GM23338 (cell line): ENCODE measurements at regions not wholly inside any gene's neighbourhood (a gene's known extent, or its start where the extent isn't known, plus 50 kb on each side); places are given as distances from the start of the nearest gene placed in this dataset.
"Not testable (repeated sequence)": the region's sequence is repeated elsewhere in the genome, so short reads cannot be mapped to it uniquely, and the experiment has no call there.

Experiments used
- ATAC-seq: fragments of 200-7000 bp; cut with Tn5 transposase; 3 replicates; pipeline ENCODE4 v1.9.1; 2020
- DNase-seq: peaks from one replicate; pipeline ENCODE4 v3.0.0-alpha.2; 2015; ENCODE audit warnings: low spot score
- H2AFZ ChIP-seq: fragments of 200-600 bp; sonication (generic); 2 replicates; pipeline ENCODE4 v1.8.0; 2016; ENCODE audit warnings: antibody characterized with exemption, mild to moderate bottlenecking, moderate library complexity
- H3F3A ChIP-seq: fragments of 200-600 bp; sonication (generic); replicated peaks from 2 replicates; pipeline ENCODE4 v1.8.0; 2017; ENCODE audit warnings: antibody characterized with exemption, mixed run types, low read depth
- H3K27ac ChIP-seq: fragments of 200-600 bp; sonication (generic); 2 replicates; pipeline ENCODE4 v1.6.1; 2016; ENCODE audit warnings: low read depth
- H3K27me3 ChIP-seq: fragments of 200-600 bp; sonication (generic); 2 replicates; pipeline ENCODE4 v1.8.0; 2016; ENCODE audit warnings: mild to moderate bottlenecking, mixed run types, moderate library complexity; ENCODE audit not compliant: insufficient read depth
- H3K36me3 ChIP-seq: fragments of 200-600 bp; sonication (generic); 2 replicates; pipeline ENCODE4 v1.8.0; 2016; ENCODE audit warnings: mild to moderate bottlenecking; ENCODE audit not compliant: insufficient read depth
- H3K4me1 ChIP-seq: fragments of 200-600 bp; sonication (generic); 2 replicates; pipeline ENCODE4 v1.8.0; 2016; ENCODE audit warnings: mild to moderate bottlenecking, moderate library complexity; ENCODE audit not compliant: insufficient read depth
- H3K4me2 ChIP-seq: fragments of 200-600 bp; sonication (generic); 2 replicates; pipeline ENCODE4 v1.7.1; 2017; ENCODE audit warnings: mixed run types
- H3K4me3 ChIP-seq: fragments of 200-600 bp; sonication (generic); 2 replicates; pipeline ENCODE4 v1.6.1; 2016; ENCODE audit warnings: mixed run types
- H3K79me2 ChIP-seq: fragments of 200-600 bp; sonication (generic); replicated peaks from 2 replicates; pipeline ENCODE4 v1.8.0; 2017; ENCODE audit warnings: mild to moderate bottlenecking; ENCODE audit not compliant: insufficient read depth
- H3K9me2 ChIP-seq: fragments of 200-600 bp; sonication (generic); 2 replicates; pipeline ENCODE4 v1.8.0; 2017; ENCODE audit not compliant: insufficient read depth
- H4K20me1 ChIP-seq: fragments of 200-600 bp; sonication (generic); replicated peaks from 2 replicates; pipeline ENCODE4 v1.8.0; 2017; ENCODE audit warnings: mild to moderate bottlenecking; ENCODE audit not compliant: insufficient read depth
- H3K27ac Mint-ChIP-seq: 2 replicates; pipeline ENCODE4 v1.8.0; 2020; ENCODE audit warnings: inconsistent platforms, mild to moderate bottlenecking, moderate library complexity, mixed read lengths
- H3K27me3 Mint-ChIP-seq: 3 replicates; pipeline ENCODE4 v1.8.0; 2022; ENCODE audit warnings: low read depth, mild to moderate bottlenecking, moderate library complexity, mixed read lengths, inconsistent platforms; ENCODE audit not compliant: insufficient read depth, poor library complexity
- H3K36me3 Mint-ChIP-seq: 3 replicates; pipeline ENCODE4 v1.8.0; 2021; ENCODE audit warnings: low read depth, mild to moderate bottlenecking, inconsistent platforms, moderate library complexity, mixed read lengths
- H3K4me1 Mint-ChIP-seq: 3 replicates; pipeline ENCODE4 v1.8.0; 2020; ENCODE audit warnings: mild to moderate bottlenecking, inconsistent platforms, mixed read lengths
- H3K4me3 Mint-ChIP-seq: 3 replicates; pipeline ENCODE4 v1.8.0; 2021; ENCODE audit warnings: moderate library complexity, mild to moderate bottlenecking, inconsistent platforms, mixed read lengths
- H3K9me3 Mint-ChIP-seq: 3 replicates; pipeline ENCODE4 v1.8.0; 2020; ENCODE audit warnings: moderate library complexity, mild to moderate bottlenecking, inconsistent platforms, mixed read lengths
- CREB1 ChIP-seq: fragments of 250-450 bp; sonication (Bioruptor Pico); IDR thresholded peaks from 2 replicates; pipeline ENCODE4 v1.5.0; 2020; ENCODE audit warnings: low read depth, mild to moderate bottlenecking, moderate library complexity
- CTCF ChIP-seq, 2 experiments: fragments of 200-600 bp in 1 of 2; sonication (generic) in 1 of 2; conservative IDR thresholded peaks; 2 replicates each; pipeline versions ENCODE4 v1.5.1 to v1.6.1; 2016 to 2017; ENCODE audit warnings: antibody characterized with exemption in 2 of 2, low read depth in 2 of 2, mild to moderate bottlenecking in 2 of 2, moderate library complexity in 1 of 2
- EZH2phosphoT487 ChIP-seq: fragments of 200-600 bp; sonication (generic); IDR thresholded peaks from one replicate; pipeline ENCODE4 v1.8.1; 2018; ENCODE audit warnings: antibody characterized with exemption; ENCODE audit not compliant: unreplicated experiment
- JUNB ChIP-seq: IDR thresholded peaks from one replicate; pipeline ENCODE4 v1.6.1; 2016; ENCODE audit warnings: antibody characterized with exemption; ENCODE audit not compliant: unreplicated experiment
- NANOG ChIP-seq: IDR thresholded peaks from 2 replicates; pipeline ENCODE4 v1.6.1; 2016; ENCODE audit warnings: antibody characterized with exemption, borderline replicate concordance
- POLR2AphosphoS5 ChIP-seq: IDR thresholded peaks from 2 replicates; pipeline ENCODE4 v1.6.1; 2016; ENCODE audit warnings: antibody characterized with exemption, low read depth
- REST ChIP-seq: IDR thresholded peaks from one replicate; pipeline ENCODE4 v1.6.1; 2018; ENCODE audit warnings: antibody characterized with exemption; ENCODE audit not compliant: unreplicated experiment
- STAT1 ChIP-seq: IDR thresholded peaks from one replicate; pipeline ENCODE4 v1.6.1; 2016; ENCODE audit warnings: antibody characterized with exemption; ENCODE audit not compliant: unreplicated experiment
- ZNF114 ChIP-seq: fragments of 250-450 bp; sonication (Bioruptor Pico); IDR thresholded peaks from 2 replicates; pipeline ENCODE4 v1.5.0; 2020; ENCODE audit warnings: mild to moderate bottlenecking, moderate library complexity
- ZNF331 ChIP-seq: fragments of 250-450 bp; sonication (Bioruptor Pico); IDR thresholded peaks from 2 replicates; pipeline ENCODE4 v1.5.0; 2020; ENCODE audit warnings: low read depth, mild to moderate bottlenecking, moderate library complexity
- ZNF462 ChIP-seq: fragments of 250-450 bp; sonication (Bioruptor Pico); IDR thresholded peaks from 2 replicates; pipeline ENCODE4 v1.5.0; 2020; ENCODE audit warnings: mild to moderate bottlenecking, moderate library complexity

GRCh38 chr16:55988850-55989568, 113.8 kb upstream of the CES5A start:
- not testable (repeated sequence) for H3F3A ChIP-seq, H3K27me3 Mint-ChIP-seq, H3K27me3 ChIP-seq, DNase-seq, H3K9me2 ChIP-seq, ATAC-seq, H3K4me1 Mint-ChIP-seq, H4K20me1 ChIP-seq, H3K79me2 ChIP-seq, H3K4me3 ChIP-seq, H3K4me2 ChIP-seq, H3K27ac Mint-ChIP-seq, H3K36me3 ChIP-seq, H3K4me1 ChIP-seq, H2AFZ ChIP-seq, H3K4me3 Mint-ChIP-seq, H3K27ac ChIP-seq
- H3K9me3 Mint-ChIP-seq, result peaks cover 16% of the 10 kb centered on the region; the same call in 2 of the 3 replicates
- peaks cover 12% of the 10 kb centered on the region; the same call in 2 of the 3 replicates for H3K36me3 Mint-ChIP-seq

GRCh38 chr16:55988013-55988412, 112.8 kb upstream of the CES5A start:
- H2AFZ ChIP-seq, result no peak overlapping the region
- no peaks in the 10 kb centered on the region for H3K36me3 ChIP-seq
- peaks cover 5% of the 10 kb centered on the region for H3K4me1 Mint-ChIP-seq
- H3F3A ChIP-seq, result no peaks in the 10 kb centered on the region
- peaks cover 12% of the 10 kb centered on the region; the same call in 2 of the 3 replicates for H3K36me3 Mint-ChIP-seq
- H3K27ac ChIP-seq, result no peak overlapping the region
- H3K9me2 ChIP-seq, result 0 out of 2 replicates have a peak, but pooled peaks cover 5% of the 10 kb centered on the region
- H3K79me2 ChIP-seq, result no peaks in the 10 kb centered on the region
- H3K4me2 ChIP-seq, result no peak overlapping the region
- no peak overlapping the region for H3K4me3 ChIP-seq
- H3K4me1 ChIP-seq, result peaks cover 4% of the 10 kb centered on the region
- no peak overlapping the region for H3K4me3 Mint-ChIP-seq
- H3K27me3 ChIP-seq, result no peaks in the 10 kb centered on the region
- H3K27ac Mint-ChIP-seq, result no peak overlapping the region
- DNase-seq (no peak), ATAC-seq (no peak)
- no peaks in the 10 kb centered on the region for H4K20me1 ChIP-seq
- peaks cover 16% of the 10 kb centered on the region; the same call in 2 of the 3 replicates for H3K9me3 Mint-ChIP-seq
- peaks cover 3% of the 10 kb centered on the region for H3K27me3 Mint-ChIP-seq
- TF ChIP-seq ZNF114 (no peak), ZNF331 (CRISPR knock-in tag) (no peak), ZNF462 (CRISPR knock-in tag) (no peak), JUNB (no peak), NANOG (no peak), POLR2AphosphoS5 (no peak), STAT1 (no peak), CTCF (conservative IDR thresholded peaks at IDR 0.05; ENCODE audit: low read depth in 2 of 2) (no peak), EZH2phosphoT487 (no peak), CREB1 (no peak), REST (no peak)
